B cell (primary cell): ENCODE measurements at regions not wholly inside any gene's neighbourhood (a gene's known extent, or its start where the extent isn't known, plus 50 kb on each side); places are given as distances from the start of the nearest gene placed in this dataset.

ENCODE experiments used
- ATAC-seq: fragments of 200-7000 bp; cut with Tn5 transposase; one replicate; pipeline ENCODE4 v1.10.0; 2021; ENCODE audit warnings: low read depth, mild to moderate bottlenecking, moderate number of reproducible peaks, moderate library complexity
- CTCF ChIA-PET: fragments of 350-600 bp; sonication (Branson Sonifier 250); formaldehyde crosslinking; loops from one replicate; lab custom pipeline; 2021; ENCODE audit warnings: antibody characterized with exemption, inconsistent platforms; lab: Charles Lee
- POLR2A ChIA-PET: fragments of 350-600 bp; sonication (Branson Sonifier 250); formaldehyde crosslinking; loops from one replicate; lab custom pipeline; 2021; ENCODE audit warnings: antibody characterized with exemption; lab: Charles Lee
- DNase-seq: peaks from one replicate; pipeline ENCODE4 v3.0.0; 2013
- H2AFZ ChIP-seq: 2 replicates; pipeline ENCODE4 v1.6.1; 2012; ENCODE audit warnings: mild to moderate bottlenecking, low read depth, low read length; ENCODE audit not compliant: insufficient read depth, poor library complexity, severe bottlenecking
- H3K27ac ChIP-seq, 2 donors: 1 replicate in 1 of 2; 2 replicates in 1 of 2; pipeline ENCODE4 v1.5.1; 2012 to 2013; ENCODE audit warnings: low read length in 2 of 2, mild to moderate bottlenecking in 2 of 2, moderate library complexity in 1 of 2
- H3K27me3 ChIP-seq, 4 experiments: fragments of 200-600 bp in 1 of 4; sonication (generic) in 1 of 4; replicated peaks in 1 of 4; 1 replicate in 2 of 4; 2 replicates in 2 of 4; pipeline versions ENCODE4 v1.6.1 to v1.7.0; 2013 to 2016; ENCODE audit warnings: low read length in 3 of 4, mild to moderate bottlenecking in 2 of 4, mixed read lengths in 1 of 4, moderate library complexity in 1 of 4; ENCODE audit not compliant: insufficient read depth in 4 of 4, control insufficient read depth in 3 of 4; ENCODE audit errors: control extremely low read depth in 1 of 4
- H3K36me3 ChIP-seq, 2 experiments: replicated peaks in 1 of 2; 1 replicate in 1 of 2; 2 replicates in 1 of 2; pipeline versions ENCODE4 v1.6.1 to v1.7.1; 2013; ENCODE audit warnings: low read length in 1 of 2; ENCODE audit not compliant: insufficient read depth in 2 of 2, control insufficient read depth in 1 of 2; ENCODE audit errors: control extremely low read depth in 1 of 2, extremely low read depth in 1 of 2
- H3K4me1 ChIP-seq, 2 donors: fragments of 200-600 bp in 1 of 2; sonication (generic) in 1 of 2; 1 replicate in 1 of 2; 2 replicates in 1 of 2; pipeline versions ENCODE4 v1.5.1 to v1.6.1; 2013 to 2017; ENCODE audit warnings: low read length in 2 of 2; ENCODE audit not compliant: control insufficient read depth in 2 of 2, insufficient read depth in 2 of 2
- H3K4me2 ChIP-seq: replicated peaks from 2 replicates; pipeline ENCODE3; 2012; ENCODE audit warnings: mild to moderate bottlenecking, low read depth, low read length; ENCODE audit not compliant: poor library complexity, severe bottlenecking
- H3K4me3 ChIP-seq, 5 experiments: fragments of 200-600 bp in 1 of 5; sonication (generic) in 1 of 5; 1 replicate in 3 of 5; 2 replicates in 2 of 5; pipeline versions ENCODE4 v1.5.1 to v1.7.0; 2011 to 2016; ENCODE audit warnings: low read length in 4 of 5, mild to moderate bottlenecking in 4 of 5, low read depth in 2 of 5, control low read depth in 1 of 5, moderate library complexity in 1 of 5; ENCODE audit not compliant: insufficient read depth in 1 of 5; ENCODE audit errors: control extremely low read depth in 1 of 5, extremely low read depth in 1 of 5
- H3K79me2 ChIP-seq: fragments of 200-600 bp; sonication (generic); one replicate; pipeline ENCODE4 v1.6.0; 2016; ENCODE audit warnings: low read length; ENCODE audit not compliant: control insufficient read depth, insufficient read depth
- H3K9ac ChIP-seq: fragments of 200-600 bp; sonication (generic); 2 replicates; pipeline ENCODE4 v1.6.1; 2017; ENCODE audit warnings: mild to moderate bottlenecking, low read length, moderate library complexity
- H3K9me3 ChIP-seq, 3 donors: one replicate each; pipeline versions ENCODE4 v1.6.1 to v1.7.1; 2013; ENCODE audit warnings: low read length in 2 of 3; ENCODE audit not compliant: control insufficient read depth in 2 of 3, insufficient read depth in 1 of 3; ENCODE audit errors: control extremely low read depth in 1 of 3
- H4K20me1 ChIP-seq: 2 replicates; pipeline ENCODE4 v1.6.0; 2012; ENCODE audit warnings: mild to moderate bottlenecking, low read length; ENCODE audit not compliant: insufficient read depth, control insufficient read depth, poor library complexity, severe bottlenecking
- H3K27ac Mint-ChIP-seq: one replicate; pipeline ENCODE4 v1.8.0; 2021; ENCODE audit warnings: mixed read lengths
- H3K27me3 Mint-ChIP-seq: one replicate; pipeline ENCODE4 v1.8.0; 2021; ENCODE audit warnings: mixed read lengths
- H3K4me1 Mint-ChIP-seq: one replicate; pipeline ENCODE4 v1.8.0; 2021; ENCODE audit warnings: mixed read lengths
- H3K4me3 Mint-ChIP-seq: one replicate; pipeline ENCODE4 v1.8.0; 2021; ENCODE audit warnings: mixed read lengths
- H3K9me3 Mint-ChIP-seq: one replicate; pipeline ENCODE4 v1.8.0; 2022; ENCODE audit warnings: mixed read lengths; ENCODE audit not compliant: insufficient read depth
- CTCF ChIP-seq: fragments of 200-600 bp; IDR thresholded peaks from one replicate; pipeline ENCODE4 v1.8.0; 2022; ENCODE audit warnings: antibody characterized with exemption, mild to moderate bottlenecking
- EZH2 ChIP-seq: IDR thresholded peaks from 2 replicates; pipeline ENCODE4 v1.6.1; 2012; ENCODE audit warnings: borderline replicate concordance, low read depth, mild to moderate bottlenecking, moderate library complexity, low read length; ENCODE audit not compliant: insufficient read depth, poor library complexity, severe bottlenecking
- WGBS: methylation state at CpG from one replicate; pipeline ENCODE4 v1.1.5; 2013; ENCODE audit warnings: missing lambda C conversion rate; ENCODE audit not compliant: insufficient coverage; 5-methylcytosine and 5-hydroxymethylcytosine counted together
- intact Hi-C: fragments of 100-400 bp; cut with micrococcal nuclease; formaldehyde crosslinking; loops from one replicate; pipeline ENCODE4 v1.10.0; 2022

GRCh38 chr2:136373029-136373428 lies 255.1 kb upstream of the CXCR4 start:
- DNase-seq, result no peak
- Mint-ChIP-seq H3K9me3 (peaks cover 2% of the 10 kb centered on the region), H3K27ac (no peak overlapping the region), H3K4me1 (peaks cover 48% of the 10 kb centered on the region), H3K4me3 (no peak overlapping the region), H3K27me3 (no peaks in the 10 kb centered on the region)
- Histone ChIP-seq H3K79me2 (no peaks in the 10 kb centered on the region), H3K27ac (no peak overlapping the region), H3K4me1 (peaks cover 28 to 29% of the 10 kb centered on the region in 2 donors), H2AFZ (no peak overlapping the region), H3K4me3 (no peak overlapping the region), H3K36me3 (no peaks in the 10 kb centered on the region), H4K20me1 (no peaks in the 10 kb centered on the region), H3K9me3 (peaks cover 0 to 1% (median 0%) of the 10 kb centered on the region in 3 donors), H3K27me3 (no peaks in the 10 kb centered on the region), H3K4me2 (no peak overlapping the region), H3K9ac (no peak overlapping the region)
- ATAC-seq, result no peak
- intact Hi-C loops, result no loop called here
- WGBS, result no CpG with 5 or more reads among the region's 1 CpG
- ChIA-PET CTCF (no interaction called here), POLR2A (no interaction called here)
- no peak for TF ChIP-seq CTCF
- TF ChIP-seq EZH2, result no peak

GRCh38 chr2:136363900-136364299 lies 246.0 kb upstream of the CXCR4 start:
- no CpG with 5 or more reads among the region's 4 CpGs for WGBS
- intact Hi-C loops, result no loop called here
- Histone ChIP-seq H3K79me2 (no peaks in the 10 kb centered on the region), H3K27ac (no peak overlapping the region), H3K4me2 (no peak overlapping the region), H2AFZ (no peak overlapping the region), H4K20me1 (no peaks in the 10 kb centered on the region), H3K36me3 (no peaks in the 10 kb centered on the region), H3K4me1 (peaks cover 0 to 3% of the 10 kb centered on the region in 2 donors), H3K27me3 (peaks cover 0 to 3% (median 0%) of the 10 kb centered on the region in 4 experiments), H3K9ac (no peak overlapping the region), H3K9me3 (peaks cover 0 to 2% (median 0%) of the 10 kb centered on the region in 3 donors), H3K4me3 (no peak overlapping the region)
- Mint-ChIP-seq H3K27me3 (no peaks in the 10 kb centered on the region), H3K4me3 (no peak overlapping the region), H3K4me1 (peaks cover 23% of the 10 kb centered on the region), H3K27ac (no peak overlapping the region), H3K9me3 (peaks cover 2% of the 10 kb centered on the region)
- ChIA-PET POLR2A (interaction anchor here (0.5 kb wide), 1 partner anchor 101 kb away, joined by 5 read pairs; no protein-coding TSS in a partner anchor), CTCF (no interaction called here)
- ATAC-seq, result no peak
- no peak for DNase-seq
- TF ChIP-seq CTCF (no peak), EZH2 (no peak)
